PFSK-1 (cell line): ENCODE measurements at regions not wholly inside any gene's neighbourhood (a gene's known extent, or its start where the extent isn't known, plus 50 kb on each side); places are given as distances from the start of the nearest gene placed in this dataset.

Experiments
- FOXP2 ChIP-seq: optimal IDR thresholded peaks from 2 replicates; pipeline ENCODE3; 2011; ENCODE audit warnings: borderline replicate concordance, control low read depth, inconsistent platforms; ENCODE audit not compliant: insufficient read depth; ENCODE audit errors: extremely low read length, extremely low read depth
- POLR2AphosphoS5 ChIP-seq: IDR thresholded peaks from 2 replicates; pipeline ENCODE4 v1.6.1; 2012; ENCODE audit warnings: low read depth, mild to moderate bottlenecking, control low read depth, low read length, moderate library complexity
- REST ChIP-seq, 2 experiments: IDR thresholded peaks; 2 replicates each; pipeline versions ENCODE4 v1.6.1 to v1.8.0; 2011 to 2012; ENCODE audit warnings: low read depth in 2 of 2, low read length in 2 of 2, control low read depth in 1 of 2, inconsistent platforms in 1 of 2, mild to moderate bottlenecking in 1 of 2, moderate library complexity in 1 of 2; ENCODE audit not compliant: insufficient read depth in 1 of 2
- SIN3A ChIP-seq: IDR thresholded peaks from 2 replicates; pipeline ENCODE4 v1.6.1; 2012; ENCODE audit warnings: mild to moderate bottlenecking, low read length, moderate library complexity, borderline replicate concordance; ENCODE audit not compliant: insufficient read depth
- TAF1 ChIP-seq: IDR thresholded peaks from 2 replicates; pipeline ENCODE4 v1.6.1; 2012; ENCODE audit warnings: low read length, control low read depth, borderline replicate concordance; ENCODE audit not compliant: insufficient read depth

DNA sequence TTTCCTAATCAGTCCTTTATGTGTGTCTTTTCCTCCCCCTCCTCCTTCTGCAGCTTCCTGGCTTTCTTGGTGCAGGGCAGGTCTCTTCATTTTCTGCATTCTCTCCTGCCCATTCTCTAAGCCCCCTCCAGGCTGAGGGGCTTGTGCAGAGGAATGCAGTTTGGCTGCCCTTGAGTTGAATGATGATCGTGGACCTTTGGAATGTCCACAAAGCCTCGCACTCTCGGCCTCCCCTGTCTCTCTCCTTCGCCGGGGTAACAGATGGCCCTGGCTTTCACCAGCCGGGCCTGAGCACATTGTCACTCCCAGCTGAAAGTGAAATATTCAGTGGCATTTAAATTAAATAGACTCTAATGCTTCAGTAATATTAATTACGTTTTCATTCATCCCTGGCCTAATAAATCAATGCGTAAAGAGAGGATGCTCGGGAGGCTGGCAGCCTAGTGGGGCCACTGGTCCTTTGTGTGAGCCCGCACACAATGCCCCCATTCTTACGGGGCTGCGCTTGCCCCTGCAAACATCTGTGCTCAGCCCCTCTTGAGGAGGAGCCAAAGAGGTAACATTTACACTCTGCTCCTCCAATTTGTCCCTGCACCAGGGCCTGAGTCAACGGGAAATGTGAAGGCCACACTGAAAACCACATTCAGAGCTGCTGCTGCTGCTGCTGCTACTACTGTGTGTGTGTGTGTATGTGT lies 64.9 kb upstream of the PAX6 start:
- no peak for TF ChIP-seq FOXP2
- TF ChIP-seq REST (IDR thresholded peaks at IDR 0.05; ENCODE audit: insufficient read depth in 1 of 2, low read depth in 2 of 2, low read length in 2 of 2) = no peak
- TF ChIP-seq SIN3A = no peak
- TF ChIP-seq POLR2AphosphoS5 = no peak
- no peak for TF ChIP-seq TAF1

- TF ChIP-seq FOXP2 = no peak
- TF ChIP-seq TAF1 = no peak
- TF ChIP-seq SIN3A = no peak
- TF ChIP-seq REST (IDR thresholded peaks at IDR 0.05; ENCODE audit: insufficient read depth in 1 of 2, low read depth in 2 of 2, low read length in 2 of 2) = no peak
- no peak for TF ChIP-seq POLR2AphosphoS5
Observed at GRCh38 chr11:31874631-31875191, 63.6 kb upstream of the PAX6 start.

GRCh38 chr11:31873124-31873523 lies 62.0 kb upstream of the PAX6 start:
- no peak for TF ChIP-seq POLR2AphosphoS5
- TF ChIP-seq REST (IDR thresholded peaks at IDR 0.05; ENCODE audit: insufficient read depth in 1 of 2, low read depth in 2 of 2, low read length in 2 of 2) = no peak
- TF ChIP-seq FOXP2 = no peak

DNA sequence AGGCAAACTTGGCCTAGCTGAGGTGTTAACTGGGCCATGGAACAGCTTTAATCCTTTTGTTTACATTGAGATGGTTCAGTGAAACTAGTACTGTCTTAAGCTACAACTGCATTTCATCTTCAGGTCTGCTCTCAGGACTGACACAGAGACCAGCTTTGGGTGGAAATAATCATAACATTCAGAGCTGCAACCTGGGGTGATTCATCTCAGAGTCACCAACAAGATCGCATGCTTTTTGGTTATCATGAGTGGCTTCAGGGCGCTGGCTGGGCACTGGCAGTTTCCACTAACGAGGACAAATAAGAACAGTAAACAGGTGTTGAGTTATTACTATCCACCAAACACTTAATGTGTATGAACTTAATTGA lies 60.9 kb upstream of the PAX6 start:
- TF ChIP-seq POLR2AphosphoS5 (no peak), REST (IDR thresholded peaks at IDR 0.05; ENCODE audit: insufficient read depth in 1 of 2, low read depth in 2 of 2, low read length in 2 of 2) (no peak), FOXP2 (no peak), TAF1 (no peak), SIN3A (no peak)
